Glutamatergic neuron (in vitro differentiated cells): ENCODE measurements at regions not wholly inside any gene's neighbourhood (a gene's known extent, or its start where the extent isn't known, plus 50 kb on each side); places are given as distances from the start of the nearest gene placed in this dataset.

Experiments
- DNase-seq: peaks from one replicate; pipeline ENCODE4 v3.0.0; 2022
- H3K27ac Mint-ChIP-seq: one replicate; pipeline ENCODE4 v1.8.0; 2020; ENCODE audit warnings: mild to moderate bottlenecking, mixed read lengths, inconsistent platforms; ENCODE audit not compliant: unreplicated experiment
- H3K27me3 Mint-ChIP-seq: one replicate; pipeline ENCODE4 v1.8.0; 2020; ENCODE audit warnings: mild to moderate bottlenecking, moderate library complexity, mixed read lengths, inconsistent platforms; ENCODE audit not compliant: unreplicated experiment
- H3K36me3 Mint-ChIP-seq: one replicate; pipeline ENCODE4 v1.8.0; 2020; ENCODE audit warnings: mild to moderate bottlenecking, mixed read lengths, inconsistent platforms; ENCODE audit not compliant: unreplicated experiment
- H3K4me1 Mint-ChIP-seq: one replicate; pipeline ENCODE4 v1.8.0; 2020; ENCODE audit warnings: mild to moderate bottlenecking, low read depth, mixed read lengths, inconsistent platforms; ENCODE audit not compliant: unreplicated experiment
- H3K4me3 Mint-ChIP-seq: one replicate; pipeline ENCODE4 v1.8.0; 2020; ENCODE audit warnings: mild to moderate bottlenecking, mixed read lengths, inconsistent platforms; ENCODE audit not compliant: unreplicated experiment
- H3K9me3 Mint-ChIP-seq: one replicate; pipeline ENCODE4 v1.8.0; 2020; ENCODE audit warnings: mild to moderate bottlenecking, moderate library complexity, mixed read lengths, inconsistent platforms; ENCODE audit not compliant: unreplicated experiment
- TF ChIP-seq, protein P1 (sequence below): fragments of 200-600 bp; sonication (generic); IDR thresholded peaks from one replicate; pipeline ENCODE4 v1.5.0; 2021; ENCODE audit not compliant: partially characterized antibody, unreplicated experiment

DNA sequence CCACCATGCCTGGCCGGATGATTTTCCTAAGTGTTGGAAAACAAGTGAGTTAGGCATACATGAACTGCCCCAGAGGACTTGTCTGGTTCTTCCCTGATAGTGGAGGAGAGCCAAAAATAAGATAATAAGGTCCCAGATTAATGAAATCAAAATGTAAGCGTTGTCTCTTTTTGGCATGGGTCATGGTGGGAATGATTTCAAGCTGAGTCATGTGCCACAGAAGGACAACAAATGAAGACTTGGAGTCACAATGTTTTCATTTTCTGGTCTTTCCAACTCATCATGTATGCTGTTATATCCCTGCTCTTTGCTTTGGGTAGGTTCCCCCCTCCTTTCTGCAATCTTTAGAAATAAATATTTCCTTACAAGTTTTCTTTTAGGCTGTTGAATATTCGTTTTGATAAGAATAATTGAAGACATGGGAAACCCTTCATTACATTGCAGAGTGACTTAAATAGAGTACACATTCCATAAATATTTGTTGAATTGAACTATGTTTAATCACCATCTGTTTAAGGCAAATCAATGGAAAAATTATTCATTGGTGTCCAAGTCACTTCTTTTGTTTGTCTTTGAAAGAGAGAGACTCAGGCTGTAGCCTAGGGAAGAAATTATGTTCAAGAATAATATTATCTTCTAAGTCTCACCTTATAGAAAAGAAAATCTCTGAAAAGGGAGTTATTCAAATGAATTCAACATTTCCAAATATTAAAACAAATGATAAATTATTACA is 196.3 kb downstream of the CSNK1G3 start:
- TF ChIP-seq, protein P1, sequence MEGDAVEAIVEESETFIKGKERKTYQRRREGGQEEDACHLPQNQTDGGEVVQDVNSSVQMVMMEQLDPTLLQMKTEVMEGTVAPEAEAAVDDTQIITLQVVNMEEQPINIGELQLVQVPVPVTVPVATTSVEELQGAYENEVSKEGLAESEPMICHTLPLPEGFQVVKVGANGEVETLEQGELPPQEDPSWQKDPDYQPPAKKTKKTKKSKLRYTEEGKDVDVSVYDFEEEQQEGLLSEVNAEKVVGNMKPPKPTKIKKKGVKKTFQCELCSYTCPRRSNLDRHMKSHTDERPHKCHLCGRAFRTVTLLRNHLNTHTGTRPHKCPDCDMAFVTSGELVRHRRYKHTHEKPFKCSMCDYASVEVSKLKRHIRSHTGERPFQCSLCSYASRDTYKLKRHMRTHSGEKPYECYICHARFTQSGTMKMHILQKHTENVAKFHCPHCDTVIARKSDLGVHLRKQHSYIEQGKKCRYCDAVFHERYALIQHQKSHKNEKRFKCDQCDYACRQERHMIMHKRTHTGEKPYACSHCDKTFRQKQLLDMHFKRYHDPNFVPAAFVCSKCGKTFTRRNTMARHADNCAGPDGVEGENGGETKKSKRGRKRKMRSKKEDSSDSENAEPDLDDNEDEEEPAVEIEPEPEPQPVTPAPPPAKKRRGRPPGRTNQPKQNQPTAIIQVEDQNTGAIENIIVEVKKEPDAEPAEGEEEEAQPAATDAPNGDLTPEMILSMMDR: no peak
- Mint-ChIP-seq H3K27me3 (no peaks in the 10 kb centered on the region), H3K9me3 (no peaks in the 10 kb centered on the region), H3K4me1 (no peaks in the 10 kb centered on the region), H3K4me3 (no peak overlapping the region), H3K27ac (no peak overlapping the region), H3K36me3 (peaks cover 5% of the 10 kb centered on the region)
- no peak for DNase-seq

DNA sequence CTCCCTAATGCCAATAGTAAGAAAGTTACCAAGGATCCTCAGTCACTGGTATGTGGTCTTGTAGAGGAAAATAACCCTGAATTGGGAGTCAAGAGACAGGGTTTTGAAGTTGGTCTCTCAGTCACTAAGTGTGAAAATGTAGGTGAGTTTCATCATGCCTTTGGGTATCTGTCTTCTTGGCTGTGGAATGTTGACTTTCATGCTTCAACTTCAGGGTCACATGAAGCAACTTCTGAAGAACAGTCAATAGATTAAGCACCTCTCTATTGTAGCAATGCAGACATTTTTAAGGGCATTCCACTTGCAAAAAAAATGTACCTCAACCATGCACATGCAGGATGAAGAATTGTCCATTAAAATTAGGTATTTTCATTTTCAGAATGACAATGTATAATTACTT is 194.6 kb downstream of the CSNK1G3 start:
- no peak overlapping the region for H3K27ac Mint-ChIP-seq
- H3K9me3 Mint-ChIP-seq: no peaks in the 10 kb centered on the region
- no peaks in the 10 kb centered on the region for H3K27me3 Mint-ChIP-seq
- TF ChIP-seq, protein P1: no peak
- no peaks in the 10 kb centered on the region for H3K4me1 Mint-ChIP-seq
- no peak for DNase-seq
- H3K4me3 Mint-ChIP-seq: no peak overlapping the region
- peaks cover 5% of the 10 kb centered on the region for H3K36me3 Mint-ChIP-seq

DNA sequence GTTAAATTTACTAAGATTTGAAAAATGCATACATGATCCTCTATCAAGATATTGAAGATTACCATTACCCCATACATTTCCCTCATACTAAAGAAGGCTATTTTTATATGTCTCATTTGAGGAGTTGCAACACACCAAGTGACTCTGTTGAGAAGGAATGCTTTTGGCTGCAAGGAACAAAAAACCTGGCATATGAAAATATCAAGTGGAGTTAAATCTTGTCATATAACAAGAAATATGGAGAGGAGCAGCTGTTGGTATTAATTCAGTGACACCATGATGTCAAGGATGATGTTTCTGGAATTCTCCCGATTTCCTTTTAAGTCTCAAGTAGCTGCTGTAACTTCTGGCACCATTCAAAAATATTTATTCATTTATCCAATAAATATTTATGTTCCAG is 193.8 kb downstream of the CSNK1G3 start:
- DNase-seq: no peak
- TF ChIP-seq, protein P1: no peak
- Mint-ChIP-seq H3K4me3 (no peak overlapping the region), H3K27me3 (no peaks in the 10 kb centered on the region), H3K27ac (no peak overlapping the region), H3K36me3 (peaks cover 5% of the 10 kb centered on the region), H3K4me1 (no peaks in the 10 kb centered on the region), H3K9me3 (no peaks in the 10 kb centered on the region)

DNA sequence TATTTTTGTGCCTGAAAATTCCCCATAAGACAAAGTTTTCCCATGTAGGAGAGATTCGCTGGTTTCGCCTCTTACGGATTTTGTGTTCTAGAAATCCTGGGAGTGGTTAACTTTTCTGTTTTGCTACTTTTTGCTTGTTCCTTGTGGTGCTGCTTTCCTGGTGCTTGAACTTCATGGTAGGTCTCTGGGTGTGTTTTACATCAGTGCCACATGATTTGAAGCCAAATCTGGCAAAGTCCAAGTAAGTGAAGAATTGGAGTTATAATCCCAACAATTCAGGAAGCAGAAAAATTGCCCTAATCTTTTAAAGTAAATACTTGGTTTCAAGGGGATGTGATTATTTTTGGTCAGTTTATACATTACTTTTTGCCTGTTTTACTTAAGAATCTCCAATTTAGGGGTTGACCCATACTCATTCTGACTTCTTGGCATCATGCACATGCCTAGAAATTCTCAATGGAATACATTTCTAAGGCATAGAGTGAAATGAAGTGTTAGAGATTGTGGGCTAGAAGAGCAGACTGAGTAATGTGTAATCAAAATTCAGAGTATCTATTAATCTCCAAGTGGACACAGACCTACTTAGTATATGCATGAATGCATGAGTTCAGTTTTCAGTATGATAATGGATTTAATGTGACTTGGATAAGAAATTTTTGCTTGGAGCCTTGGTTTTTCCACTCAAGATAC is 189.7 kb downstream of the CSNK1G3 start:
- H3K9me3 Mint-ChIP-seq: no peaks in the 10 kb centered on the region
- no peak for DNase-seq
- TF ChIP-seq, protein P1: no peak
- no peaks in the 10 kb centered on the region for H3K36me3 Mint-ChIP-seq
- H3K27ac Mint-ChIP-seq: no peak overlapping the region
- no peaks in the 10 kb centered on the region for H3K27me3 Mint-ChIP-seq
- H3K4me1 Mint-ChIP-seq: peaks cover 1% of the 10 kb centered on the region
- no peak overlapping the region for H3K4me3 Mint-ChIP-seq
